ENCODE measurements at regions not wholly inside any gene's neighbourhood (a gene's known extent, or its start where the extent isn't known, plus 50 kb on each side); places are given as distances from the start of the nearest gene placed in this dataset.

DNA sequence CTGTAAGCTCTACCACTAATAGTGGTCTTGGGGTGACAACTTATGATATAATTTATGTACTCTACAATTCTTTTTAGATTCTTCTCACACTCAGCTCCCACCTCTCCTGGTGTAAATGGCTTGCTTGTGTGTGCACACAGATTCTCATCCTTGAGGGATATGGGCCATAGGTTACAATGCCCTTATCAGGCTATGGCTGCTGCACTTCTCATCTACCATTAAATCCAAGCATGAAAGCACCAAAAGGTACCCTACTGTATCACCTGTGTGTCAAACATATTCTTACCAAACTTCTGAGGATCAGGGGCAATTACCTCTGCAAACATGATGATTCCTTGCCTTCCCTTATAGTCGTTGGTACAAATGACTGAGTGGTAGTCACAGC lies 891.9 kb downstream of the SQOR start:
- no peaks in the 10 kb centered on the region for H3K36me3 Mint-ChIP-seq (ENCODE audit: insufficient read depth)

GRCh38 chr15:46543626-46544025 lies 908.8 kb downstream of the SQOR start:
- no peak overlapping the region for H3K4me3 Mint-ChIP-seq
- no peak for ATAC-seq
- H3K36me3 Mint-ChIP-seq (ENCODE audit: insufficient read depth) = no peaks in the 10 kb centered on the region
- no peak for DNase-seq
- peaks cover 18% of the 10 kb centered on the region for H3K9me3 Mint-ChIP-seq
- H3K27me3 Mint-ChIP-seq (ENCODE audit: low read depth) = no peaks in the 10 kb centered on the region
- no peaks in the 10 kb centered on the region for H3K4me1 Mint-ChIP-seq (ENCODE audit: low read depth)

More for the DNA sequence above, 891.9 kb downstream of the SQOR start:
- DNase-seq = no peak
- no peak for ATAC-seq
- no peaks in the 10 kb centered on the region for H3K4me1 Mint-ChIP-seq (ENCODE audit: low read depth)
- H3K4me3 Mint-ChIP-seq = no peak overlapping the region
- peaks cover 10% of the 10 kb centered on the region for H3K9me3 Mint-ChIP-seq
- H3K27me3 Mint-ChIP-seq (ENCODE audit: low read depth) = no peaks in the 10 kb centered on the region

GRCh38 chr15:46548989-46549388 lies 914.2 kb downstream of the SQOR start:
- DNase-seq (no peak), ATAC-seq (no peak)
- no peaks in the 10 kb centered on the region for H3K27me3 Mint-ChIP-seq (ENCODE audit: low read depth)
- H3K4me1 Mint-ChIP-seq (ENCODE audit: low read depth) = no peaks in the 10 kb centered on the region
- H3K4me3 Mint-ChIP-seq = no peak overlapping the region
- H3K9me3 Mint-ChIP-seq = peaks cover 9% of the 10 kb centered on the region
- H3K36me3 Mint-ChIP-seq (ENCODE audit: insufficient read depth) = no peaks in the 10 kb centered on the region

DNA sequence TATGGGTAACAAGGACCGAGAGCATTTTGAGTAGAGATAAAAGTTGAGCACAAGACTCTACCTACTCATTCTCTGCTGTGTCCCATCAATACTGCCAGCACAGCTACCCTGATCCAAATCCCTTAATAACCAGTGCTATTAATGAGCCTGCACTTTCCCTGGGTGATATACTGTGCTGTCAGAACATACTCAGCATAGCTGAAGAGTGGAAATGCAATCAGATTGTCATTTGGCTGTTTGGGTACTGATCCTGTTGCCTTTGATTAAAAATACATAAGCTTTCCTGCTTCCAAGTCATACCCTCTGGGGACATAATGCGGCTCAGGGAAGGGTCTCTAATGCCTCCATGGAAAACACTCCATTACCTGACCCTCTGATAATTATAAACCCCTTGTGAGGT lies 917.5 kb downstream of the SQOR start:
- H3K4me1 Mint-ChIP-seq (ENCODE audit: low read depth) = no peaks in the 10 kb centered on the region
- H3K9me3 Mint-ChIP-seq = peaks cover 9% of the 10 kb centered on the region
- no peaks in the 10 kb centered on the region for H3K27me3 Mint-ChIP-seq (ENCODE audit: low read depth)
- H3K36me3 Mint-ChIP-seq (ENCODE audit: insufficient read depth) = no peaks in the 10 kb centered on the region
- no peak for ATAC-seq
- H3K4me3 Mint-ChIP-seq = no peak overlapping the region
- DNase-seq = no peak

DNA sequence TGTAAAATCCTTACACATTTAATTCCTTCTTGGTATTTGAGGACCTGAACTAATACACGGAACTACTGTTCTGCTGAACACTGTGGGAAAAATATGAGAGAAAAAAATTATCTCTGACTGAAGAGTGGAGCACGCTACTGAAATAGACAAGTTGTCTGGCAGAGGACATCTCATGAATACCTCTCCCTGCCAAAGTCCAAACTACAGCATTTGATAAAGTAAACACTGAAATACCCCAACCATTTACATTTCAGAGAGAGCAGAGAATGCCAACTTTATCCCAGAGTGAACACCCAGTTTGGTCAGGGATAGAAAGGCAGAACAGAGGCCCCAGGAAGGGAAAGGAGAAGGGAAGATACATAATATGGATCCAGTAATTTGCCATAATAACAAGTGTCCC lies 920.7 kb downstream of the SQOR start:
- H3K4me1 Mint-ChIP-seq (ENCODE audit: low read depth) = no peaks in the 10 kb centered on the region
- ATAC-seq (no peak), DNase-seq (no peak)
- no peaks in the 10 kb centered on the region for H3K27me3 Mint-ChIP-seq (ENCODE audit: low read depth)
- H3K4me3 Mint-ChIP-seq = no peak overlapping the region
- no peaks in the 10 kb centered on the region for H3K9me3 Mint-ChIP-seq
- no peaks in the 10 kb centered on the region for H3K36me3 Mint-ChIP-seq (ENCODE audit: insufficient read depth)

- Mint-ChIP-seq H3K27me3 (ENCODE audit: low read depth) (no peaks in the 10 kb centered on the region), H3K9me3 (peaks cover 2% of the 10 kb centered on the region), H3K4me1 (ENCODE audit: low read depth) (no peaks in the 10 kb centered on the region), H3K4me3 (no peak overlapping the region), H3K36me3 (ENCODE audit: insufficient read depth) (no peaks in the 10 kb centered on the region)
- DNase-seq (no peak), ATAC-seq (no peak)
These were observed 921.2 kb downstream of the SQOR start for GRCh38 chr15:46556010-46556409.

GRCh38 chr15:46556559-46557379 lies 921.9 kb downstream of the SQOR start:
- H3K4me1 Mint-ChIP-seq (ENCODE audit: low read depth) = no peaks in the 10 kb centered on the region
- H3K27me3 Mint-ChIP-seq (ENCODE audit: low read depth) = no peaks in the 10 kb centered on the region
- DNase-seq = no peak
- H3K9me3 Mint-ChIP-seq = peaks cover 6% of the 10 kb centered on the region
- no peaks in the 10 kb centered on the region for H3K36me3 Mint-ChIP-seq (ENCODE audit: insufficient read depth)
- no peak overlapping the region for H3K4me3 Mint-ChIP-seq
- ATAC-seq = no peak

- Mint-ChIP-seq H3K27me3 (ENCODE audit: low read depth) (no peaks in the 10 kb centered on the region), H3K9me3 (peaks cover 10% of the 10 kb centered on the region), H3K4me1 (ENCODE audit: low read depth) (no peaks in the 10 kb centered on the region), H3K36me3 (ENCODE audit: insufficient read depth) (no peaks in the 10 kb centered on the region), H3K4me3 (no peak overlapping the region)
- no peak for ATAC-seq
- no peak for DNase-seq
These were observed 933.1 kb downstream of the SQOR start for GRCh38 chr15:46567968-46568367.

DNA sequence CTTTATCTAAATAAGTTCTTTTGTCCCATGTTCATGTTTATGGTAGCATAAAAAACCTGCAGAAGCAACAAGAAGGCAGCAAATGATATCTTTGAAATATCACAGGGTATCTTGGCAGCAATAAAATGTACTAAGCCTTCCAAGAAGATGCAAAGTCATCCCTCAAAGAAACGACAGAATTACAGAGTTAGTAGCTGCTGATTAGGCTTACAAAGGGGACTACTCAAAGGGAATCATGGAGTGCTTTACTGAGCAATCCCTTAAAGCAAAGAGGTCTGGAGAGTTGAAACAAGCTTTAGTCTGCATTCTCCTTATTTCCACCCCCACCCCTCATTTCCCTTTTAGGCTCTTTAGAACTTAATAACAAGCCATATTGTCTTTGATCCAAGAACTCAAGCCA lies 935.0 kb downstream of the SQOR start:
- no peak for ATAC-seq
- H3K9me3 Mint-ChIP-seq = peaks cover 5% of the 10 kb centered on the region
- H3K4me1 Mint-ChIP-seq (ENCODE audit: low read depth) = no peaks in the 10 kb centered on the region
- H3K27me3 Mint-ChIP-seq (ENCODE audit: low read depth) = no peaks in the 10 kb centered on the region
- H3K4me3 Mint-ChIP-seq = no peak overlapping the region
- DNase-seq = no peak
- no peaks in the 10 kb centered on the region for H3K36me3 Mint-ChIP-seq (ENCODE audit: insufficient read depth)

DNA sequence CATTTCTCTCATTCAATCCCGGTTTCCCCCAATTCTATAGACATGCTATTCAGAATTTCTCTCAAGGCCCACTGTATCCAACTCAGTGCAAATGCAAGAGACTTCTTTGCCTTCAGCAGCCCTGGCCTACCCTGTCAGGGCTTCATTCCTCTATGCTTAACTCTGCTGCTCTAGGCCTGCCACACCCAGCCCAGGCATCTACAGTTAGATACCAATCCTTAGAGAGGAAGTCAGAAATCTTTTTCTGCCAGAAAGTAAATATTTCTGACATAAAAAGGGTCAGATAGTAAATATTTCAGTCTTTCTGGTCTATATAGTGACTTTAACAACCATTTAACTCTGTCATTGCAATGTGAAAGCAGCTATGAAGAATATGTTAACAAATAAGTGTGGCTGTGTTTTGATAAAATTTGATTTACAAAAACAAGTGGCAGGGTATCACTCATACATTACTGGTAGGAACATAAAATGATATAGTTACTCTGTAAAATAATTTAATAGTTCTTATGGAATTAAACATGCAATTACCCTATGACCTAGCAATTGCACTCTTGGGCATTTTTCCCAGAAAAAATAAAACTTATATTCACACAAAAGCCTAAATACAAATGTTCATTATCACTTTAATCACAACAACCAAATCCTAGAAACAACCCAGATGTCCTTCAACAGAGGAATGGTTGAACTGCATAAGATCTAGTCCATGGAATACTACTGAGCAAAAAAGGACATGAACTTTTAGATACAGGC lies 942.0 kb downstream of the SQOR start:
- H3K9me3 Mint-ChIP-seq = peaks cover 9% of the 10 kb centered on the region
- ATAC-seq (no peak), DNase-seq (no peak)
- H3K36me3 Mint-ChIP-seq (ENCODE audit: insufficient read depth) = no peaks in the 10 kb centered on the region
- H3K4me3 Mint-ChIP-seq = no peak overlapping the region
- no peaks in the 10 kb centered on the region for H3K4me1 Mint-ChIP-seq (ENCODE audit: low read depth)
- H3K27me3 Mint-ChIP-seq (ENCODE audit: low read depth) = no peaks in the 10 kb centered on the region

DNA sequence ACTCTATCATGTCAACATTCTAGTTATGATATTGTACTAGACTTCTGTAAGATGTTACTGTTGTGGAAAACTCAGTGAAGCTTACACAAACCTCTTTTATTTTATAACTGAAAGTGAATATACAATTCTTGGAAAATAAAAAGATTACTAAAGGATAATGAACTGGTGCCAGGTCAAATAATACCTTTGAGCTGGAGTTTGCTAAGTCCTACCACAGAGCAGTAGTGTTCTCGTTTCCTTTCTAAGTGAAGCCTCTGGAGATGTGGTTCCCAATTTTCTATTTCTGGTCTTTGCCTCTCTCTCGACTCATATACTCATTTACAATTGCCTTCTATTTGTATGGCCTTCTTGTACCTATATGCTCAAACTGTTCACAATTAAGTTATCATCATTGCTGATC lies 942.9 kb downstream of the SQOR start:
- Mint-ChIP-seq H3K4me1 (ENCODE audit: low read depth) (no peaks in the 10 kb centered on the region), H3K9me3 (peaks cover 4% of the 10 kb centered on the region), H3K27me3 (ENCODE audit: low read depth) (no peaks in the 10 kb centered on the region), H3K4me3 (no peak overlapping the region), H3K36me3 (ENCODE audit: insufficient read depth) (no peaks in the 10 kb centered on the region)
- ATAC-seq (no peak), DNase-seq (no peak)

- H3K4me3 Mint-ChIP-seq = no peak overlapping the region
- no peaks in the 10 kb centered on the region for H3K4me1 Mint-ChIP-seq (ENCODE audit: low read depth)
- no peak for DNase-seq
- H3K9me3 Mint-ChIP-seq = peaks cover 12% of the 10 kb centered on the region
- no peaks in the 10 kb centered on the region for H3K27me3 Mint-ChIP-seq (ENCODE audit: low read depth)
- ATAC-seq = no peak
- no peaks in the 10 kb centered on the region for H3K36me3 Mint-ChIP-seq (ENCODE audit: insufficient read depth)
These were observed 945.7 kb downstream of the SQOR start for GRCh38 chr15:46580487-46580886.

DNA sequence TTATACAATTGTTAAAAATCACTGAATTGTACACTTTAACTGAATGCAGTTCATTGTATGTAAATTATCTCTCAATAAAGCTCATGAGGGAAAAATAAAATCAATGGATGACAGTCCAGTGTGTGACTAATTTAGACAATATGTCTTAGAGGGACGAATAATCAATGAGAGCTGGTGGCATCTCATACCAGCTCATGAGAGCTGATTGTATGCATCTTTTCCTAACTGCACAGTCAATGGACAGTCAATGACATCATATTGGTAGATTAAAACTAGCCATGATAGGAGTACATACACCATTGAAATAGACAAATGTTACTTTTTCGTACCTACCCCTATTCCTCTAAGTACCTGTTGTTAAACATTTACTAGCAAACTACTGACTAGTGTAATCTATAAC lies 946.1 kb downstream of the SQOR start:
- no peaks in the 10 kb centered on the region for H3K4me1 Mint-ChIP-seq (ENCODE audit: low read depth)
- no peak overlapping the region for H3K4me3 Mint-ChIP-seq
- no peaks in the 10 kb centered on the region for H3K36me3 Mint-ChIP-seq (ENCODE audit: insufficient read depth)
- no peak for DNase-seq
- H3K9me3 Mint-ChIP-seq = peaks cover 12% of the 10 kb centered on the region
- no peak for ATAC-seq
- H3K27me3 Mint-ChIP-seq (ENCODE audit: low read depth) = no peaks in the 10 kb centered on the region

DNA sequence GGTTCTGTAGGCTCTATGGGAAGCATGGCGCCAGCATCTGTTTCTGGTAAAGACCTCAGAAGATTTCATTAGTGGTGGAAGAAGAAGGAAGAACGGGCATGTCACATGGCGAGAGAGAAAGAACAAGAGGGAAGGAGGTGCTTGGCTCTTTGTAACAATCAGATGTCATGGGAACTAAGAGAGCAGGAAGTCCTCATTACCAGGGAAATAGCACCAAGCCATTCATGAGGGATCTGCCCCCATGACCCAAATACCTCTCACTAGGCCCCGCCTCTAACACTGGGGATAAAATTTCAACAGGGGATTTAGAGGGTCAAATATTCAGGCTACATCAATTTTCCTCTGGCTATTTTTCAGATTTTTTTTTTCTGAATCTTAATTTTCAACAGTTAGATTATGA lies 954.3 kb downstream of the SQOR start:
- no peaks in the 10 kb centered on the region for H3K36me3 Mint-ChIP-seq (ENCODE audit: insufficient read depth)
- H3K27me3 Mint-ChIP-seq (ENCODE audit: low read depth) = no peaks in the 10 kb centered on the region
- H3K9me3 Mint-ChIP-seq = peaks cover 21% of the 10 kb centered on the region
- no peaks in the 10 kb centered on the region for H3K4me1 Mint-ChIP-seq (ENCODE audit: low read depth)
- no peak for ATAC-seq
- DNase-seq = no peak
- H3K4me3 Mint-ChIP-seq = no peak overlapping the region

DNA sequence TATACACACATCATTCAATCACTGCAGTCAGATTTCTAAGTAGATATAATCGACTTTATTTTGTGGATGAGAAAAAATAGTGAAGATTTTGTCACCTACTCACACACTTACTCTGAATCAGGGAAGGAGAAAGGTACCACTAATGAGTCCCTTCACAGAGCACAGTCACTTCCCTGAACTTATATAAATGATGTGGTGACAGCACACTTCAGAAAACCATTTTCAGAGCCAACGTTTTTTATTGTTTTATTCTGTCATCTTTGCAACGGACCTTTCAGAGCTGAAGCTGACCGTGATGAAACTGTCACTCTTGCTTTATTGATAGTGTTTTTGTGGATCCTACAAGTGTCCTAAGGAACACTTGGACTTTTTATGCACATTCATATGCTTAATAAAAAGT lies 956.6 kb downstream of the SQOR start:
- no peaks in the 10 kb centered on the region for H3K36me3 Mint-ChIP-seq (ENCODE audit: insufficient read depth)
- peaks cover 13% of the 10 kb centered on the region for H3K9me3 Mint-ChIP-seq
- DNase-seq = no peak

More for the DNA sequence above, 956.6 kb downstream of the SQOR start:
- Mint-ChIP-seq H3K27me3 (ENCODE audit: low read depth) (no peaks in the 10 kb centered on the region), H3K4me3 (no peak overlapping the region), H3K4me1 (ENCODE audit: low read depth) (no peaks in the 10 kb centered on the region)
- ATAC-seq = no peak

All from activated T-cell treated with anti-CD3 and anti-CD28 coated beads, Interleukin-2, amount 50 U/mL, for 4 hours (primary cell).